ENCODE measurements at regions not wholly inside any gene's neighbourhood (a gene's known extent, or its start where the extent isn't known, plus 50 kb on each side); places are given as distances from the start of the nearest gene placed in this dataset.

GRCh38 chr7:16035392-16035791 lies 348.9 kb upstream of the MEOX2 start:
- Histone ChIP-seq H3K36me3 (ENCODE audit: control insufficient read depth, insufficient read depth, low read length) (no peaks in the 10 kb centered on the region), H3K4me1 (ENCODE audit: control insufficient read depth, insufficient read depth, low read length) (no peaks in the 10 kb centered on the region), H3K9me3 (ENCODE audit: control insufficient read depth, insufficient read depth, low read depth, low read length) (no peaks in the 10 kb centered on the region), H3K27me3 (ENCODE audit: control insufficient read depth, insufficient read depth, low read length) (no peaks in the 10 kb centered on the region), H3K27ac (ENCODE audit: low read length) (no peak overlapping the region), H3K4me3 (ENCODE audit: low read depth in 2 of 2, low read length in 2 of 2) (no peak overlapping the region)
- no peak for ATAC-seq
- POLR2A ChIA-PET, result no interaction called here
- intact Hi-C loops (cut with micrococcal nuclease; ENCODE audit: unreplicated experiment), result no loop called here
- no TSS peak for BruUV-seq (replicated peaks)
- no peak for DNase-seq (ENCODE audit: low read depth, low spot score)
- CTCF ChIA-PET, result no interaction called here
- TF ChIP-seq CTCF (IDR thresholded peaks at IDR 0.05) (no peak), SIN3A (IDR thresholded peaks at IDR 0.05; ENCODE audit: borderline replicate concordance, insufficient read depth, low read depth, low read length) (no peak), TCF7L2 (IDR thresholded peaks at IDR 0.05; ENCODE audit: low read depth, low read length) (no peak), POLR2AphosphoS5 (IDR thresholded peaks at IDR 0.05; ENCODE audit: low read depth, low read length) (no peak), REST (IDR thresholded peaks at IDR 0.05; ENCODE audit: insufficient read depth in 1 of 2, low read depth in 2 of 2, low read length in 1 of 2) (no peak)
- in situ Hi-C loops (cut with HindIII; ENCODE audit: low pct_unique_long_range_greater_than_20kb, low sequenced_read_pairs), result no loop called here

- no peaks in the 10 kb centered on the region for H3K36me3 ChIP-seq (ENCODE audit: control insufficient read depth, insufficient read depth, low read length)
- in situ Hi-C loops (cut with HindIII; ENCODE audit: low pct_unique_long_range_greater_than_20kb, low sequenced_read_pairs), result no loop called here
- ChIA-PET POLR2A (no interaction called here), CTCF (no interaction called here)
- no peaks in the 10 kb centered on the region for H3K27me3 ChIP-seq (ENCODE audit: control insufficient read depth, insufficient read depth, low read length)
- H3K4me3 ChIP-seq (ENCODE audit: low read depth in 2 of 2, low read length in 2 of 2), result no peak overlapping the region
- no peak for ATAC-seq
- no peak overlapping the region for H3K27ac ChIP-seq (ENCODE audit: low read length)
- intact Hi-C loops (cut with micrococcal nuclease; ENCODE audit: unreplicated experiment), result no loop called here
- no peaks in the 10 kb centered on the region for H3K9me3 ChIP-seq (ENCODE audit: control insufficient read depth, insufficient read depth, low read depth, low read length)
- TF ChIP-seq TCF7L2 (IDR thresholded peaks at IDR 0.05; ENCODE audit: low read depth, low read length), result no peak
- TF ChIP-seq CTCF (IDR thresholded peaks at IDR 0.05), result no peak
- TF ChIP-seq SIN3A (IDR thresholded peaks at IDR 0.05; ENCODE audit: borderline replicate concordance, insufficient read depth, low read depth, low read length), result no peak
- TF ChIP-seq POLR2AphosphoS5 (IDR thresholded peaks at IDR 0.05; ENCODE audit: low read depth, low read length), result no peak
- no peak for TF ChIP-seq REST (IDR thresholded peaks at IDR 0.05; ENCODE audit: insufficient read depth in 1 of 2, low read depth in 2 of 2, low read length in 1 of 2)
- BruUV-seq (replicated peaks), result no TSS peak
- DNase-seq (ENCODE audit: low read depth, low spot score), result no peak
- H3K4me1 ChIP-seq (ENCODE audit: control insufficient read depth, insufficient read depth, low read length), result no peaks in the 10 kb centered on the region
Measured at GRCh38 chr7:16034866-16035265, 348.4 kb upstream of the MEOX2 start.

All from Panc1 (cell line).